Astrocyte of the hippocampus (primary cell): ENCODE measurements at regions not wholly inside any gene's neighbourhood (a gene's known extent, or its start where the extent isn't known, plus 50 kb on each side); places are given as distances from the start of the nearest gene placed in this dataset.

Source experiments
- DNase-seq: peaks from one replicate; pipeline ENCODE4 v3.0.0; 2011; ENCODE audit warnings: low read depth, low spot score

DNA sequence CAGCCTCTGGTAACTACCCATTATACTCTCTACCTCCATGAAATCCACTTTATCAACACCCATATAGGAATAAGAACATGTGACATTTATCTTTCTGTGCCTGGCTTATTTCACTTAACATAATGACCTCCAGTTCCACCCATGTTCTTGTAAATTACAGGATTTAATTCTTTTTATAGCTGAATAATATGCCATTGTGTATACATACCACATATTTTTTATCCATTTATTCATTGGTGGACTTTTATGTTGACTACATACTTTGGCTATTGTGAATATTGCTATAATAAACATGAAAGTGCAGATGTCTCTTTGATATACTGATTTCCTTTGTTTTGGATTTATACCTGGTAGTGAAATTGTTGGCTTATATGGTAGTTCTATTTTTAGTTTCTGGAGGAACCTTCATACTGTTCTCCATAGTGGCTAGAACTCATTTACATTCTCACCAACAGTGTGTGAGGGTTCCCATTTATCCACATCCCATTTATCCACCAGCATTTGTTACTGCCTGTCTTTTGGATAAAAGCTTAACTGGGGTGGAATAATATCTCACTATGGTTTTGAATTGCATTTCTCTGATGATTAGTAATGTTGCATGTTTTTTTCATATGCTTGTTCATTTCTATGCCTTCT is 473.4 kb downstream of the TBL1XR1 start:
- no peak for DNase-seq

DNA sequence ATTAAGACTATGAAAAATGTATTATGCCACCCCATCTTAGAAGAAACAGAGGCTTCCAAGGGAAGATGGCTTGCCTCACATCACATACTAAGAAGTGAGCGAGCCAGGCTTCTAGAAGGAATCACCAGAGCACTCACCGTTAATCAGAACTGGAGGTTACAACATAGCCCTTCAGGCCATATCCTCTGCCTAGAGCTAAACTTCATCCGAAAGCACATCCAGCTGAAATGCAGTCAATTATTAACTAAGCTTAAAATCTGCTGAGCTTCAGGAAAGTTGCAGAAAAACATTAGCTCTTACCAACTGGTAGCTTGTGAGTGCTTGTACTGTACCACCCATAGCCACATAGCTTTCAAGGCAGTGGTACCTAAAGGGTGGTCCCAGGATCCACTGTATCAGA is 483.2 kb downstream of the TBL1XR1 start:
- DNase-seq: no peak

DNA sequence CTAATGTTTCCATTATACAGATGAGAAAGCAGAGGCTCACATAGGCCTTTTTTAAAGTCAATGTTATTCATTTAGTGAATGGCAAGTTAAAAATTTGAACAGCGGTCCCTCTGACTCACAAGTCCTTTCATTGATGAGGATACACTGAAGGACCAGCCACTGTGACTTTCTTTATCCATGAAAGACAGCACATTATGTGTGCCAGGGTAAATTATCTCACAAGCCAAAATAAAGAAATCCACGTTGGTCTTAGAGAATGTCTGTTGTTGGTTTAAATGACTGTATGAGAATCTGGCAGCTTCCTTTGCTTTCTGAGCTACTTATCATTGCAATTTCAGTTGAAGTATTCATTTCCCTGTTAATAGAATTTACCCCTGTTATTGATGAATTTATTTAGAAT is 485.1 kb downstream of the TBL1XR1 start:
- DNase-seq: peak; percentile 52

DNA sequence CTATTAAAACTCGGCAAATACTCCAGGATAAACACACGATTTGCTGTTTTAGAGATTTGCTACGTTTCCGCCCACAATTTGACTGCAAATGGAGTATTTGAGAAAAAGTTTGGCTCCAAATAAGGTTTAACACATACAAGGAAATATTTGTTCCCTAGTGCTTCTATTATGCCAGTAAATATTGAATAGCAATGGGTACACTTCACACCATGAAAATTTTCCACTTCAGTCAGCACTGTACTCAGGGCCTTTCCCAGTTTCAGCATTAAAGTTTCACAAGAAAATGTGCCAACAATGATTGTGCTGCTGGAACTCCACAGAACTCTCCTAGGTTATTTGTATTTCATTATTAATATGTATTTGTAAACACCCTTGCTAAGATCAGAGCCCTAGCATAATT is 498.0 kb downstream of the TBL1XR1 start:
- DNase-seq: no peak

DNA sequence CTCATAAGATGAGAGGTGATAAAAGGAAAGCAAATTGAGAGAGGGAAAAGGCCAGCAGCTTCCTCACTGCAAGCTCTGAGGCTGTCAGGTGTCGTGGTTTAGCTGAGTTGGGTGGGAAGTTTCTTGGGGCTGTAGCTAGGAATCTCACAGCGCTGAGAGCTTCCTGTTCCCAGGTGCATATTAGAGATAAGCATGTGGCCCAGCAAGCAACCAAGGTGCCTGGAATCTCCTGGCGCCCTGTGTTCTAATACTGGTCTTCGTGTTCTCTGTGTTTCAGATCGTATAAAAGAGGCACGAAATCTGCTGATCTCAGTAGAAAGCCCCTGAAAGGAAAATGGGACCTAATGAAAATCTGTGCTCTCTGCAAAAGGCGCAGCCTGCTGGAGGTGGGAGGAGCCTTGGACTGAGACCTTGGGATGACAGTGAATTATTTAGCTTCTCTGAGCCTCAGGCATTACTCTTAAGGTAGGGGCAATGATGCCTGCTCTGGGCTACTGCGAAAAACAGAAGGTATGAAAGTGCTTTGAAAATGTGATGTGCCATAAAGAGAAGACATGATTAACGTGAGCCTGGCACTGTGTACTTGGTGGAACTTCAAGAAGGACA is 499.9 kb downstream of the TBL1XR1 start:
- DNase-seq: no peak

DNA sequence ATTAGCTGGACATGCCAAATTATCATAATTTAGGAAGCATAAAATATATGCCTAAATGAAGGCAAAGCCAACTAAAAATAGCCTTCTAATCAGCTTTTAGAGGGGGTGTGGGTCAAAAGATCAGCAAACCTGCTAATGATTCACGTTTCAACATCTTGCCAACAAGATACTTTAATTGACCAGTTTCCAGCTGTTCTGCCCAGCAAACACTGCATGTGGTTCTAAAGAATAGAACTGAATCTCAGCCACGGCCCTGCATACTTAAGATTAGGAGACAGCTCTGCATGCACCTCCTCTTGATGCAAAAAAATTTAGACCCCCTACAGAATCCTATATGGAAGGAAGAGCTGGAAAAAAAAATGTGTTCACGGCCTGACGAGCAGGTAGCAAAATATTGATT is 500.5 kb downstream of the TBL1XR1 start:
- peak; percentile 11 for DNase-seq

DNA sequence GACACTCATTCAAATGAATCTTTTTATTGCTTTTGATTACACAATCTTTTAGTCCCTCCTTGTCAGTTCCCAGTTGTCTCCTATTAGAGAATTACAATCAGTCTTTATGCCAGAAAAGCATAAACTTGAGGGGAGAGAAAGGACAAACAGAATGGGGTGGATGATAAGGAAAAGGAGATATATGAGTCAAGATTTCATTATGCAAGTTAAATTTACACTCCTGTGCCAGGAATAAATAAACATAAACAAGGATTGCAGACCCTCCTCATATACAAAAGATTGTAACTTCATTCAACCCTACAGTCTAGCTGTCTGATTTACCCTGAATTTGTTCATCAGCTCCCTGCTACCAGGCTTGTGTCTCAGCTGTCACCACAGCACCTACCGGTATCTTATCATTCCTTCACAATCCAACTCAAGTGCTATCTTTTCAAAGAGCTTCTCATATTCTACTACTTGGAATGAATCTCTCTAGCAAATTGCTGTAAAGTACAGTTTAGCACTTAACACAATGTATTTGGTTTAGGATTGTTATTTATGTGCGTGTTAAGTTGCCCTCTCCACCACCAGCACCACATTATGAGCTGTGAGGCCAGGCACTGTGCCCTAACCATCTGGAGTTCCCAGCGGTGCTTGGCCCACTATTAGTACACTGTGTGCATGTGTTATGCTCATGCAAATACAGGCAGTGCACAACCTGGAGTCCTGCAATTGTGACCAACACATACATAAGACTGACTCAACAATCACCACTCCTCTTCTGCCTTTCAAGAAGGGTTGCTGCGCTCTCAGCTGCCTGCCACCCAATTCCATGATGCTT is 504.1 kb downstream of the TBL1XR1 start:
- DNase-seq: no peak

DNA sequence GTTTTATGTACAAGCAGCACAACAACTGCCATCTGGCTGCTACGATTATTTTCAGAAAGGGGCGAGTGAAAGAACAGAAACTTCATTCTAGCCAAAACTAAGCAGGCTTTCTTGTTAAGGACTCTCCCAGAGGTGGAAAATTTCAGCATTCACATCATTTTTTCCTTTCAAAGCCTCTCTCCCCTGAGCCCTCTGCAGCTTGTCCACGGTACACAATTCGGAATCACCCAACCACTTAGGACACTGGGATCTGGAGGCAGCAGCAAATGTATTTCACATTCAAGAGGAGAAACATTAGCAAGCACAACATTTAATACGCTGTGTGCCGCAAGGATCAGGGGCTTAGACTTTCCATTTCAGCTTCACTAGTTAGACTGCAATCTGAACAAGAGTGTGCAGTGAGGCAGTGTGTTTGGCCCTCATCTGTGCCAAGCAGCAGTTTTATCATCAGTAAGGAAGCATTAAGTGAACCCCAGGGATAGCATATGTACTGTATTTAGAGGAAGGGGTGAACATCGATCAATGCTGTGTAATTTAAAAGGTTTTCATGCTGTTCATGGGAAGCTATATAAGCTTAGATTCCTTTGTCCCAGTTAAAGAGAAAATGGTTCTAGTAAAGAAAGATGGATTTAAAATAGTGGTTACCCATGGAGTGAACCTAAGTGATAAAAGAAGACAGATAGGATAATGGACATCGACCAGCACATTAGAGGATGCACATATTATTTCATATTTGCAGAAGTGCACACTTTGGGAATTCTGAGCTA is 504.9 kb downstream of the TBL1XR1 start:
- no peak for DNase-seq

DNA sequence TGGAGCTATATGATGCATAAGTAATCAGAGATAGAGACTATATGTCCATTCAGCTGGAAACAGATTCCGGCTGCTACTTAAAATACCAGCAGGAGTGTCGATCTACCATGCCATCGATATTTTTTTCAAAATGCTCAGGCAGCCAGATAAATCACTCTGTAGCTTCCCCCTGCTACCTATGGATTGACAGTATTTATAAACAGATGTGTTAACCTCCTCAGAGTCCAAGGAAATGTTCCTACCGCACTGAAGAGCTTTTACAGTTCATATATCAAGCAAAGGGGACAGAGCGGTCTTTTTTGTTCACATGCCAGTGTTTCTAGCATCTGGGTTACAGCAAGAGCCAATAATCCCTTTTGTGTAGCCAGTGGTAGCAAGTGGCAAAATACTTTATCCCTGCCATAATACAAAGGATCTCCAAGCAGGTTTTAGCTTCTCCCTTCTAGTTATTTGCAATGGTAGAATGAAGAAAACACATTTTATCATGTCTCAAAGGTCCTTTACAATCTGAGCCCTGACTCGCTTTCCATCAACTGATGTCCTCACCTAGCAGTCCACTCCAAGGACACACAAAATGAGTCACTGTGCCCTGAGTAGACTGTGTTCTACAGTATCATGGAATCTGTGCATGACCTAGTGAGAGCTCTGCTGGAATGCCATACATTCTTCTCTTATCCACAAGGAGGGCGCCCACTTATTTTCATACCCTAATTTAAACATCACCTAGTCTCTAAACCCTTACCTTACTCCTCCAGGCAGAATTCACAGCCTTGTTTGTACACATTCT is 507.0 kb downstream of the TBL1XR1 start:
- DNase-seq: no peak

DNA sequence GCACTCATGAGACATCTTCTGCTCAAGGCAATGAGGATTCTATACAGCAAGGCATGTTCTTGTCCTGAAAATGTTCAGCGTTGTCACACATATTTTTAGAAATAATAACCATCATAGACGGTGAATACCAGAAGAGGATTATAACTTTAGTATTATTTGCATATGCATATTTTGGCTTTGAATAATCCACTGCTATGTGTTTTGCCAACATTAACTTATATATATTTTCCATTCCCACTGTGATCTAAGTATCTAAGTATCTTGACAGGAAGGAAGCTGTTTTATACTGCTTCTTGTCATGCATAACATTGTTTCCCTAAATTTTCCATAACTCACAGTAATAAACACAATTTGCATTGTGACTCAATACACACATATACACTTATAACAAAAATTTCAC is 509.5 kb downstream of the TBL1XR1 start:
- DNase-seq: no peak

DNA sequence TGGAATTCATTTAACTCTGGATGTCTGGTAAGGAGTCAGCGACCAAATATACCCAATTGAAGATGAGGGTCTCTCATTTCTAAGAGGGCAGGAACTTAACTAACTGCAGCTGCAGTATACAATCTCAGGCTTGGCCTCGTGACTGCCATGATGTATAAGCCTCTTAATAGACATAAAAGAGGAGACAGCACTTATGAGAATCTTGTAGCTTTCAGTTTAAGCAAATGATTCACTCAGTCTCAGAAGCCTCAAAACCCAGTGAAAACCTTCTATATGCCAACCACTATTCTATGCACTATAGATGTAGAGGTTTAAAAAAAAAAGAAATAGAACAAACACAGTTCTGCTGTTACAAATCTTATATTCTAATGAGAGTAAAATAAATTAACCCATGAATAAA is 513.9 kb downstream of the TBL1XR1 start:
- no peak for DNase-seq

DNA sequence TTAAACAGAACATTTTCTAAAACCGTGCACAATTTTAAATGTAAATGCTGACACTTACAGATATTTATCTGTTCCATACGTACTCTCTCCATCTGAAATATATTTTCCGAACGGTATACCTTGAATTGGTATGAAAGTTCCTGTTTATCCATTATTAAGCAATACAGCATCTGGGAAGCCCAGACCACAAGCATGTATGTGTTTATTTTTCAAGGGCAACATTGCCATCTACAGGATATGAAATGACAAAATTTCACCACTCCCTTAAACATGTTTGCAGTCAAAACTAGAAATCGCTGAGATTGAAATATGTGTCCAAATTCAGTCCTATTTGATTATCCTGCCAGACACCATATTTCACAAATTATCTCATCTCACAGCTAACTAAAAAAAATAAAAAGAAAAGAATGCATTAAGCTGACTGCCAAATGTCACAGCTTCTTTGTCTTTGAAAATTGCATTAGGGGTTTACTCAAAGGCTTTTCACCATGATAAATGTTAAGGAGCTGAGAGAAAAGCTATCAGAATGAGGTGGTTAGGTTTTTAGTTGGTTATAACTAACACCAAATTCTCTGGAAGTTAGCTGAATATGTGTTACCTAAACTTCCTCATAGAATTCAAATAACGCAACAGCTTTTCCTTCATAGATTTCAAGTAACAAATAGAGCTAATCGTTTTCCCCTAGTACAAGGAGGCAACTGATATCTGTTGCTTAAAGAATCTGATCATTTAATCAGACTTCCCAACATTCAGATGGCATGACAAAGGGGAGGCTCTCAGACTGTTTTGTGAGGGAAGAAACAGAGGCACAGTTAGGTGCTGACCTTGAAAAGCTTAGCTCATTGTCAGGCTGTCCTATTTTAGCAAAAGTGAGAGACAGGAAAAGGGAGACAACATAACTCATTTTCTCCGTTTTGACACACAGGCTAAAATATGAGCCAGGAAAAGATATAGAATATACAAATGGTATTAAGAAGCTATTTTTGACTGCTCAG is 533.1 kb downstream of the TBL1XR1 start:
- DNase-seq: peak; percentile 70

DNA sequence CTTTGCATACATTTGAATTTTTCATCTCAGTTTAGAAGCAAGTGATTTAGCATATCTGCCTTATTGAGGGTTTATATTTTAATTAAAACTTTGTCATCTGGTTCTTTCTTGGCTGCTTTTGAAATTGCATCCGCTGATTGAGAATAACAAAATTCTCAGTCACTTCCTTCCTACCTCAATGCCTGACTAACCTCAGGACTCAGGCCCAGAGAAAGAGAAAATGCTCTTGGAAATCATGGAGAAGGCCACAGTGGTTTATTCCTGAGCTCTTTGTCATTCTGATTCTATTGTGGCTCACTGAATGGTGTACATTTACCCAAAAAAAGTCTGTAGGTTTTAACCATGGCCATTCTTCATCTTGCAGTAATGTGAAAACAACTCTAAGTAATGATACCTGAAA is 533.9 kb downstream of the TBL1XR1 start:
- peak; percentile 44 for DNase-seq

DNA sequence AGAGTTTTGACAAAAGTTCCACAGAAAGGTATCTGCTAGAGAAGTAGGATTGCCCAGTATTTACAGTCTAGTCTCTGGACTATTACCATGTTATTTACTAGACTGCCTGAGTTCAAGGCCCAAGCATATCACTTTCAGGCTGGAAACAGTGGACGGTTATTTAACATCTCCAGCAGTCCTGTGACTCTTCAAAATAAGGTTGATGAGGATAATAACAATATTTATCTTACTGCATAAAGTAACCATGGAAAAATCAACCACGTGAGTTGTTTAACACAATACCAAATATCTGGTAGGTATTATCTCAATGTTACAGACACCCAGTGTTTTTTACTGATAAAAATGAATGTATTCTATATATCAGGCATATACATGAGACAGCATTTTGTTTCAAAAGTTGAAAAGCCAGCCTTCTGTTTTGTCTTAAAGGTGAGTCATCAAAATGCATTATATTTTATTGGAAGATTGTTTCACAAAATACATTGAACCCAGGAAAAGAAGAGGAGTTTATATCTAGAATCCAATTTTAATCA is 535.8 kb downstream of the TBL1XR1 start:
- no peak for DNase-seq

DNA sequence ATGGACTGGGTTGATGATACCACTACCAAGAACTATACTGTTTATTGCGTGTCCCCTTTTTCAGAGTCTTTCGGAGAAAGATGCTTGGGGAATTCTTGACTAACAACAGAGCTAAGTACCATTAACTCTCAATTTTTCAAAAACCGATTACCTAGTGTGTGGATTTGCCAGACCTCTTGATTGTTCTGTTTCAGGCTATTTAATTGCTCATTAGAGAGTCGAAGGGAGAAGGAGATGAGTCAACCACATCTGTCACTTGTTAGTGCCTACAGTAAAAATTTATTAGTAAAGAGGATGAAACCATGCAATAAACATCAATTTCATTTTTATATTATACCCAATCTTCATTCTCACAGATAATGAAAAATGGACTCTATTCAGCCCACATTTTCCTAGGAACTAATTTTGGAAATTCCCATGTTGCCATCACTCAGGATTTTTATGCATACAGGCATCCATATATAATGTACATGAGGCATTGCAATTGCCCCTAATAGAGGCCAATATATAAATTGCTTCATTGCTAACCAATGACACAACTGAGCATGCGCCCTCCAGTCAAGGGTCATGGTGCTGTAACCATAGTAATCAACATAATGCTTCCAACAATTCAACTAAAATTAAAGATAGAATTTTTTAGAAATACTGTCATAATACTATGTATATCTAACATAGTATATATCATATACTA is 541.7 kb downstream of the TBL1XR1 start:
- no peak for DNase-seq

DNA sequence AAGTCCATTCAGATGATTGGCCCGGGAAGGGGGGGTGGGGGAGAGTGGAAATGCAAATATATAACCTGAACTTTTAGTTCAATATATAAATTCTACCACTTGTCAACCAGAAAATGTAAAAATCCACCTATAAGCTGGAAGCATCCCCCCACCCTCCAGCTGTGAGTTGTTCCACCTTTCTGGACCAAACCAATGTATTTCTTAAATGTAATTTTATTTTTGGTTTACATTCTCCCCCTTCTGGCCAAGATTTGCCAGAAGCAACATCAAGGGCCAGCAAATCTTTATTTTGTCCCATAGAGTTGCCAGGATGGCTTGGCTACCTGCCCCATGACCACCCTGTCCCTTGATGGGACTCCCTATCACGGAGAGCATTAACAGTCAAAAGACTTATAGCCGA is 545.7 kb downstream of the TBL1XR1 start:
- no peak for DNase-seq

DNA sequence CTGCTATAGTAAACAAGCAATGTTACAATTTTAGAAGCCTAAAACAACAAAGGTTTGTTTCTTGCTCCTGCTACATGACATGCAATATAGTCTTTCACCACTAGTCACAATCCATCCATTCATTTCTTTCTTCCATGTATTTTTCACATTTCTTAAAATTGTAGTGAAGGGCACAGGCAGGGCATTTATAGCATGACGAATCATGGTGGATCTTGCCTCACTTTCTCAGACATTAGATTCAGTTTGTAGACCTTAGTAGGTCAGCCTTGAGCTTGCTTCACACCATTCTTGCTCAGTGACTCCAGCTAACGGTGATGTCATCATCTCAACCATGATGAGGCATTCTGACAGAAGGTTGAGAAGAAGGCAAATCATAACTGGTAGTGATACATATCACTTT is 546.8 kb downstream of the TBL1XR1 start:
- DNase-seq: no peak

DNA sequence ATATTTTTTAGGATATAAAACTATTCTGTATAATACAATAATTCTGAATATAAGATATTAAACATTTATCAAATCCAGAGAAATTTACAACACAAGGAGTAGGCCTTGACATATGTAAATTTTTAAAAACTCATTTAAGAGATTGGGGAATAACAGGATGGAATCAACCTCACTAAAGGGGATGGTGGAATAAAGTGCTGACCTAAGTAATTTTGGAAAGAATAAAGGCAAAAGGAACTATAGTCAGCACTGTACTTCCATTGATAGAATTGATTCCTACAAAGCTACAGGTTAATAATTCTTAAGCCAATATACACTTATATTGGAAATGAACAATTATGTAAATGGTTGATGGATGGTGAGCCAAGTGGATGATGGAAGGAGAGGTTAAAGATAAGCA is 549.3 kb downstream of the TBL1XR1 start:
- no peak for DNase-seq

DNA sequence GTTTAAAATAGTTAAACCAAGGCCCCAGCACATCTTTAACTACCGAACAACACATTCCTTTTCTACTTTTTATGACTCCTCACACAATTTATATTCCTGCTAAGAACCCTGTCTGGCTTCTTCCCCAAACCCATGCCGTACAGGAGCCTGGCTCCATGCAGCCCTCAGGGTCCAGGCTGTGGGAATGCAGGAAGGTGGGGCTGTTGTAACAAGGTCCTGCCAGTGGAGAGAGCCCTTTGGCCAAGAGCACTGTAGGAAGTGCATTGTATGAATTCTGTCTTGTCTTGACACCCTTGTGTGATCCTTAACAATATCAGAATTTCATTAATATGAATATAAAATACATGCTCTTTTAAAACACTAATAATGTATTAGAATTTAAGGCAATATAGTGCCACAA is 563.8 kb downstream of the TBL1XR1 start:
- peak; percentile 20 for DNase-seq
